Activated CD4-positive, alpha-beta memory T cell treated with anti-CD3 and anti-CD28 coated beads for 36 hours (primary cell): ENCODE measurements at regions not wholly inside any gene's neighbourhood (a gene's known extent, or its start where the extent isn't known, plus 50 kb on each side); places are given as distances from the start of the nearest gene placed in this dataset.
"Not testable (repeated sequence)": the region's sequence is repeated elsewhere in the genome, so short reads cannot be mapped to it uniquely, and the experiment has no call there.

Experiments used
- CTCF ChIA-PET: fragments of 350-600 bp; sonication (Branson Sonifier 250); formaldehyde crosslinking; loops from one replicate; lab custom pipeline; 2021; ENCODE audit warnings: antibody characterized with exemption, inconsistent platforms; lab: Charles Lee
- POLR2A ChIA-PET: fragments of 350-600 bp; sonication (Branson Sonifier 250); formaldehyde crosslinking; loops from one replicate; lab custom pipeline; 2021; ENCODE audit warnings: antibody characterized with exemption; lab: Charles Lee
- DNase-seq: peaks from one replicate; pipeline ENCODE4 v3.0.0-alpha.2; 2020
- H3K27ac Mint-ChIP-seq: one replicate; pipeline ENCODE4 v1.8.0; 2021; ENCODE audit warnings: mixed read lengths
- H3K27me3 Mint-ChIP-seq: one replicate; pipeline ENCODE4 v1.8.0; 2021; ENCODE audit warnings: mixed read lengths
- H3K36me3 Mint-ChIP-seq: one replicate; pipeline ENCODE4 v1.8.0; 2021; ENCODE audit warnings: mixed read lengths
- H3K4me1 Mint-ChIP-seq: one replicate; pipeline ENCODE4 v1.8.0; 2021; ENCODE audit warnings: low read depth, mixed read lengths
- H3K4me3 Mint-ChIP-seq: one replicate; pipeline ENCODE4 v1.8.0; 2021; ENCODE audit warnings: mild to moderate bottlenecking, mixed read lengths
- H3K9me3 Mint-ChIP-seq: one replicate; pipeline ENCODE4 v1.8.0; 2021; ENCODE audit warnings: mixed read lengths
- intact Hi-C: fragments of 100-400 bp; cut with micrococcal nuclease; formaldehyde crosslinking; loops from one replicate; pipeline ENCODE4 v1.15.1; 2023

DNA sequence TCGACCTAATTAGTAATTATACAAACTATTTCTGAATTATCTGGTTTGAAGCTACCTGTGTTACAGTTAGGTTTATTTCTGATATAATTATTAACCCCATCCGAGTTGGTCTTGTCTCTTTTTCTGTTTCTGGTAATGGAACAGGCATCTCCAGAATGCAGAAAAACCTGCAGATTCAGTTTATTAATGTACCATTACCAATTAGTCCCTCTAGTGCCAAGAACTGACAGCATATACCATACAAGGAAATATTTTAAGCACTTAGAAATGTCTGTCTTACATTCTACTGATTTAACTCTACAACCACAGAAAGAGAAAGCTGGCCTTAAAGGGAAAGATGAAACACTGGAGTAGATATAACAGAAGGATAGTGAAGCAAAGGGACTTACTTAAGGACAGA, 570.6 kb downstream of the CENPC start:
- intact Hi-C loops = no loop called here
- CTCF ChIA-PET = no interaction called here
- Mint-ChIP-seq H3K4me3 (no peak overlapping the region), H3K36me3 (no peaks in the 10 kb centered on the region), H3K27me3 (no peaks in the 10 kb centered on the region), H3K27ac (no peak overlapping the region), H3K9me3 (no peaks in the 10 kb centered on the region), H3K4me1 (no peaks in the 10 kb centered on the region)
- no peak for DNase-seq
- POLR2A ChIA-PET = no interaction called here

DNA sequence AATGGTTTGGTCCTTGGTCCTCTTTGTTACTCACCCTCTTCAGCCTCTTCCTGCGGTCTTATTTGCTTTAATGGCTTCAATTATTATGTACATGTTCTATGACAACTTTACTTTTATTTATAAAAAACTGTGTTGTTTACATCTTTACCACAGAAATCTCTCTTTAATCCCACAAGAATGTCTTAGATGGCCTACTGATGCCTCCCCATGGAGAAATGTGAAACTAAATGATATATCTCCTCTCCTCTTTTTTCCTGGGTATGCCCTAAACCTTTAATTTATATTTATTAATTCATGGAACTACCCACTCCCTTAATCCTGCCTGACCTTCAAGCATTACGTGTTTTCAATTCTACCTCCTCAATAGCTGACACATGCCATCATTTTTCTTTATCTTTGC, 573.2 kb downstream of the CENPC start:
- Mint-ChIP-seq H3K4me1 (no peaks in the 10 kb centered on the region), H3K36me3 (no peaks in the 10 kb centered on the region), H3K4me3 (no peak overlapping the region), H3K9me3 (peaks cover 2% of the 10 kb centered on the region), H3K27me3 (no peaks in the 10 kb centered on the region), H3K27ac (no peak overlapping the region)
- intact Hi-C loops = no loop called here
- ChIA-PET POLR2A (no interaction called here), CTCF (no interaction called here)
- DNase-seq = no peak

DNA sequence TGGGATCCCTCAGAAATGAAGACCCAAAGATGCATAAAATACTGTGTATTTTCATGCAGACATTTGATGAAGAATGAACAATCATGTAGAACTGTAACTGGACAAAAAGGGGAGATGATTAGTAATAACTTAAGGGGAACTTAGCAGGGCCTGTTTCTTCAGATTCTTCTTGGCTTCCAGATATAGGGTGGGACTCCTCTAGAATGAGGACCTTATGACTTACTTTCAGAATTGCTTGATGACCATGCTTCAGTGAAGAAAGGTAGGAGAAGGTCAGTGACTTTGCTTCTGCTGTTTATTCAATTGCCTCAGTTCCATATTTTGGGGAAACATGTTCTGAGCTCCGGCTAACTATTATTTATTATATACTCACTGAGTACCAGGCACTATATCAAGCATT, 580.8 kb downstream of the CENPC start:
- H3K36me3 Mint-ChIP-seq = no peaks in the 10 kb centered on the region
- intact Hi-C loops = no loop called here
- H3K27me3 Mint-ChIP-seq = no peaks in the 10 kb centered on the region
- peaks cover 4% of the 10 kb centered on the region for H3K9me3 Mint-ChIP-seq
- H3K4me3 Mint-ChIP-seq = no peak overlapping the region
- no peaks in the 10 kb centered on the region for H3K4me1 Mint-ChIP-seq
- DNase-seq = no peak
- H3K27ac Mint-ChIP-seq = no peak overlapping the region
- POLR2A ChIA-PET = no interaction called here
- CTCF ChIA-PET = no interaction called here

DNA sequence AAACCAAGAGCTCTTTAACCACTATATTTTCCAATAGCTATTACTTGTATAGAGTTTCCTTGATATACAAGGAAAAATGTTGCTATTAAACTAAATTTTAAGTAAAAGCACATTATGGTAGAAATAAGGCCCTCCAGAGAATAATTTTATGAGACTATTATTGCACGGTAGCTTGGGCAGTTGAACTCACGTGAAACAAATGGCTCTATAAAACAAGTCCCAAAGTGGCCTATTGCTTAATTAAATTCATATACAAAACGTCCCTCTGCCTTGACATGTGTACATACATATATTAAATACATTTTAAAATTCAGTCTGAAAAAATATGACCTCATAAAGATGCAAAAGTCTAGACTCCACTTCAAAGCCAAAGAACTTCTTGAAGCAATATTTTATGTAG, 582.2 kb downstream of the CENPC start:
- H3K27me3 Mint-ChIP-seq = no peaks in the 10 kb centered on the region
- no peak for DNase-seq
- H3K4me3 Mint-ChIP-seq = no peak overlapping the region
- H3K27ac Mint-ChIP-seq = no peak overlapping the region
- H3K36me3 Mint-ChIP-seq = no peaks in the 10 kb centered on the region
- no peaks in the 10 kb centered on the region for H3K4me1 Mint-ChIP-seq
- ChIA-PET POLR2A (no interaction called here), CTCF (no interaction called here)
- peaks cover 2% of the 10 kb centered on the region for H3K9me3 Mint-ChIP-seq
- intact Hi-C loops = no loop called here

DNA sequence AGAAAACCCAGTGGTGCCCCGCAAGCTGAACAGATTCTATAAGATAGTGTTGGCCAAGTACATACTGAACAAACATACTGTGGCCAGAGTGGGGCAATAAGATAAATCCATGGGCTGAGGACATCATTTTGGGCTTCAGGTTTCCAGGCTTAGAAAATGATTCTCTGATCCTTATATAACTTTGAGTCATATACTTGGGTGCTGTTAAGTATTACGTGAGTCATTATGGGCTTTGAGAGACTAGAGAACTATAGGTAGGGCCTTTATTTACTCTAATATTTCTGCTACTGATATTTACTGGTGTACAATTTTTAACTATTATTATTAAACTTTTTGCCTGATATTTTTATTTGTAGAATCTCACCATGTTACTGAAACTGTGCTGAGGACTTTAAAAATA, 586.1 kb downstream of the CENPC start:
- Mint-ChIP-seq H3K36me3 (no peaks in the 10 kb centered on the region), H3K27ac (no peak overlapping the region), H3K27me3 (no peaks in the 10 kb centered on the region), H3K4me1 (no peaks in the 10 kb centered on the region), H3K9me3 (peaks cover 3% of the 10 kb centered on the region), H3K4me3 (no peak overlapping the region)
- POLR2A ChIA-PET = no interaction called here
- no peak for DNase-seq
- intact Hi-C loops = no loop called here
- CTCF ChIA-PET = no interaction called here

DNA sequence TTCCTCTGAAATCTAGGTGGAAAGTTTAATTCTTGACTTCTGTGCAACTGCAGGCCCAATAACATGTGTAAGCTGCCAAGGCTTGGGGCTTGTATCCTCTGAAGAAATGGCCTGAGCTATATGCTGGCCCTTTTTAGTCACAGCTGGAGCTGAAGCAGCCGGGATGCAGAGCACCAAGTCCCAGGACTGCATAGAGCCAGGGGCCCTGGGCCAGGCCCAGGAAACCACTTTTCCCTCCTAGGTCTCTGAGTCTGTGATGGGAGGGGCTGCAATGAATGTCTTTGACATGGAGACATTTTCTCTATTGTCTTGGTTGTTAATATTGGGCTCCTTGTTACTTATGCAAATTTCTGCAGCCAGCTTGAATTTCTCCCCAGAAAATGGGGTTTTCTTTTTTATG, 588.5 kb downstream of the CENPC start:
- POLR2A ChIA-PET = no interaction called here
- CTCF ChIA-PET = no interaction called here
- H3K36me3 Mint-ChIP-seq = no peaks in the 10 kb centered on the region

DNA sequence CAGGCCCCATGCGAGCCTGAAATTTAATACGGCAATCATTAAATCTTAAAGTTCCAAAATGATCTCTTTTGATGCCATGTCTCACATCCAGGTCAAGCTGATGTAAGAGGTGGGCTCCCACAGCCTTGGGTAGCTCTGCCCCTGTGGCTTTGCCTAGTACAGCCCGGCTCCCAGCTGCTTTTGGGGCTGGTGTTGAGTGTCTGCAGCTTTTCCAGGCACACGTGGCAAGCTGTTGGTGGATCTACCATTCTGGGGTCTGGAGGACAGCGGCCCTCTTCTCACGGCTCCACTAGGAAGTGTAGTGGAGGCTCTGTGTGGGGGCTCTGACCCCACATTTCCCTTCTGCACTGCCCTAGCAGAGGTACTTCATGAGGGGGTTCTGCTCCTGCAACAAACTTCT, 588.9 kb downstream of the CENPC start:
- no peak overlapping the region for H3K4me3 Mint-ChIP-seq
- intact Hi-C loops = no loop called here
- no peak for DNase-seq
- H3K4me1 Mint-ChIP-seq = no peaks in the 10 kb centered on the region
- H3K9me3 Mint-ChIP-seq = peaks cover 3% of the 10 kb centered on the region
- CTCF ChIA-PET = no interaction called here
- H3K27me3 Mint-ChIP-seq = no peaks in the 10 kb centered on the region
- POLR2A ChIA-PET = no interaction called here
- no peaks in the 10 kb centered on the region for H3K36me3 Mint-ChIP-seq
- no peak overlapping the region for H3K27ac Mint-ChIP-seq

More for the DNA sequence above, 588.5 kb downstream of the CENPC start:
- H3K4me3 Mint-ChIP-seq = no peak overlapping the region
- H3K4me1 Mint-ChIP-seq = no peaks in the 10 kb centered on the region
- DNase-seq = no peak
- H3K27ac Mint-ChIP-seq = no peak overlapping the region
- peaks cover 3% of the 10 kb centered on the region for H3K9me3 Mint-ChIP-seq
- H3K27me3 Mint-ChIP-seq = no peaks in the 10 kb centered on the region
- intact Hi-C loops = no loop called here

DNA sequence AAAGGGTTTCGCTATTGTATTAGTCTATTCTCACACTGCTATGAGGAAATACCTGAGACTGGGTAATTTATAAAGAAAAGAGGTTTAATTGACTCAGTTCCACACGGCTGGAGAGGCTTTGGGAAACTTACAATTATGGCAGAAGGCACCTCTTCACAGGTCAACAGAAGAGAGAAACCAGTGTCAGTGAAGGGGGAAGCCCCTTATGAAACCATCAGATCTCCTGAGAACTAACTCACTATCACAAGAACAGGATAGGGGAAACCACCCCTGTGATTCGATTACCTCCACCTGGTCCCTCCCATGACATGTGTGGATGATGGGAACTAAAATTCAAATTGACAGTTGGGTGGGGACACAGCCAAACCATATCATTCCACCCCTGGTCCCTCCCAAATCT, 589.5 kb downstream of the CENPC start:
- Mint-ChIP-seq H3K27ac (no peak overlapping the region), H3K4me3 (no peak overlapping the region), H3K4me1 (no peaks in the 10 kb centered on the region), H3K27me3 (no peaks in the 10 kb centered on the region), H3K36me3 (no peaks in the 10 kb centered on the region), H3K9me3 (peaks cover 3% of the 10 kb centered on the region)
- ChIA-PET POLR2A (no interaction called here), CTCF (no interaction called here)
- intact Hi-C loops = no loop called here
- DNase-seq = no peak

DNA sequence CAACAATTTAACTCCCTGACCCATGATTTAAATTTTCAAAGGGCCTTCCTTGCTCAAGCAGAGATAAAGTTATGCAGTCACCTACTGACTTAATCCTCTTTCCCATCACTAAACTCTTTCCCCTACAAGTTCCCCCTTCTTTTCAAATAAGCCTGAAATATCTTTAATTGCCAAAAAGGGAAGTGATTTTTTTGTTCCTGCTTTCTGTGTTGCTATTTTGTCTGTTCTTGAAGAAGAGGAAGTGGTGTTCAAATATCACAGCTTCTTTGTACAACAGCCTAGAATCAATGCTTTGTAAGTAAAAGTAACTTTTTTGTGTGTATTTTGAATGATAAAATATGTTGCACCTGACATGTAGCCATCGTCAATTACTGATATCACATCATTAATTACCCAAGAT, 595.9 kb downstream of the CENPC start:
- DNase-seq = no peak
- no peaks in the 10 kb centered on the region for H3K4me1 Mint-ChIP-seq
- intact Hi-C loops = no loop called here
- ChIA-PET CTCF (no interaction called here), POLR2A (no interaction called here)
- H3K4me3 Mint-ChIP-seq = no peak overlapping the region
- no peaks in the 10 kb centered on the region for H3K27me3 Mint-ChIP-seq
- no peaks in the 10 kb centered on the region for H3K9me3 Mint-ChIP-seq
- no peaks in the 10 kb centered on the region for H3K36me3 Mint-ChIP-seq
- H3K27ac Mint-ChIP-seq = no peak overlapping the region

DNA sequence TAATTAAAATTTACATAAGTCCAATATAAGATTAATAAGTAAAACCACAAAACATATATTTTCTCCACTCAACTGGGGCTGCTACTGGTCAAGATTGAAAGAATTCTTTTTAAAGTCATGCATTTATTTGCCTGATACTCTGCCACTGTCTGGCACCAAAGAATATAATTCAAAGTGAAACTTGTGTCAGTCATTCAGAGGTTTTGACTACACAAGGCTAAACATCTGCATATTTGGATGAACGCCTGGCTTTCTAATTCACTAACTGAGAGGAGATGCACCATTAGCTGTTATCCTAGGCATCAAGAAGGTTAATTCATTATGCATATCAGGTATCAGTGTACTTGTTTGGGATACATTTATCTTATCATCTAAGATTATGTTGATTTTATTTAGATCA, 598.5 kb downstream of the CENPC start:
- ChIA-PET CTCF (no interaction called here), POLR2A (no interaction called here)
- Mint-ChIP-seq H3K9me3 (no peaks in the 10 kb centered on the region), H3K27me3 (no peaks in the 10 kb centered on the region), H3K4me3 (no peak overlapping the region), H3K36me3 (no peaks in the 10 kb centered on the region), H3K27ac (no peak overlapping the region), H3K4me1 (no peaks in the 10 kb centered on the region)
- intact Hi-C loops = no loop called here
- DNase-seq = no peak

DNA sequence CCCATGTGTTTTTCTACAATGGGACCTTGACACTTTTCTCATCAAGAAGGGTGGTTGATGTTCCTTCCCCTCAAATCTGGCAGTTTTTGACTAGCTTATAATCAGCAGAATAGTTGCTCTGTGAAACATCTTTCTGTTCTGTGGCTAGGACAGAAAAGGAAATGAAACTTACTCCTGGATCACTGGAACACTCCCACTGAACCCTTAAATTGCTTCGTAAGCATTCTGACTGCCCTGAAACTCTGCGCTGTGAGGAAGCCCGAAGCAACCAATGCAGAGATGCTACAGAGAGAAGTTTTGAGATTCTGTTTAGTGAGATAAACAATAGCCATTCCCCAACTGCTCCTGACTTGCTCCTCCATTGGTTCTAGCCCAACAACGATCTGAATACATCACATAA, 602.2 kb downstream of the CENPC start:
- ChIA-PET POLR2A (no interaction called here), CTCF (no interaction called here)
- Mint-ChIP-seq H3K27ac (no peak overlapping the region), H3K4me1 (no peaks in the 10 kb centered on the region), H3K4me3 (no peak overlapping the region), H3K9me3 (no peaks in the 10 kb centered on the region), H3K36me3 (no peaks in the 10 kb centered on the region), H3K27me3 (no peaks in the 10 kb centered on the region)
- no peak for DNase-seq
- intact Hi-C loops = no loop called here

DNA sequence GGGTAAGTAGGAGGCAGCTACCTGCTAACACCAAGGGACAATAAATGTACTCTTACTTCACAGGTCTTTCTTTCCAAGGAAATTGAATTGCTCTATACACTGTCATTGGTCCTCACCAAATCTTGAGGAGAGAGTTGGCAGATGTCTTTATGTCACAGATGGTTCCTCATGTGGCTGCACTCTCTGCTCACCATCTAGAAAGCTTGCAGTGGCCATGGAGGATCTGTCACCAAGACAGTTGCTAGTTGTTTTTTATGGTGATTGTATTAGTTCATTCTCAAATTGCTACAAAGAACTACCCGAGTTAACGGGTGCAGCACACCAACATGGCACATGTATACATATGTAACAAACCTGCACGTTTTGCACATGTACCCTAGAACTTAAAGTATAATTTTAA, 613.3 kb downstream of the CENPC start:
- DNase-seq, intact Hi-C loops, H3K4me3 Mint-ChIP-seq, CTCF ChIA-PET, H3K27ac Mint-ChIP-seq, H3K9me3 Mint-ChIP-seq, H3K36me3 Mint-ChIP-seq, POLR2A ChIA-PET, H3K4me1 Mint-ChIP-seq, H3K27me3 Mint-ChIP-seq: not testable (repeated sequence)

DNA sequence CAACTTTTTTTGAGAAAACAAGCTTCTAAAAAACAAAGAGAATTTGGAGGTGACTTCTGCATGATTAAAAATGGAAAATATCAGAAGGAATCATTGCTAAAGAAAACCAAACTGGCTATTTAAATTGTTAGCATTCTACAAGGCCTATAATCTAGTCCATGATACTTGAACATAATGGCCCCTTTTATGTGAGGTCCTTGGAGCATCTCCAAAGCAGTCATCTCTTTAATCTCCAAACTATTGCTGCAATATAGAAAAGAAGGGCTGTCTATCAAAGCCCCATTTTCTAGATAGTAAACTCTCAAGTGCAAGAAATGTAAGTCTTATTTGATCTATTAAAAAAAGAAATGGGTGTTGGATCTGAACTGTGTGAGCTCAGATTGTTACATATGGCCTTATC, 615.1 kb downstream of the CENPC start:
- DNase-seq = no peak
- Mint-ChIP-seq H3K4me3 (no peak overlapping the region), H3K27ac (no peak overlapping the region), H3K9me3 (peaks cover 9% of the 10 kb centered on the region), H3K27me3 (no peaks in the 10 kb centered on the region), H3K36me3 (no peaks in the 10 kb centered on the region), H3K4me1 (no peaks in the 10 kb centered on the region)
- intact Hi-C loops = no loop called here
- ChIA-PET CTCF (no interaction called here), POLR2A (no interaction called here)

DNA sequence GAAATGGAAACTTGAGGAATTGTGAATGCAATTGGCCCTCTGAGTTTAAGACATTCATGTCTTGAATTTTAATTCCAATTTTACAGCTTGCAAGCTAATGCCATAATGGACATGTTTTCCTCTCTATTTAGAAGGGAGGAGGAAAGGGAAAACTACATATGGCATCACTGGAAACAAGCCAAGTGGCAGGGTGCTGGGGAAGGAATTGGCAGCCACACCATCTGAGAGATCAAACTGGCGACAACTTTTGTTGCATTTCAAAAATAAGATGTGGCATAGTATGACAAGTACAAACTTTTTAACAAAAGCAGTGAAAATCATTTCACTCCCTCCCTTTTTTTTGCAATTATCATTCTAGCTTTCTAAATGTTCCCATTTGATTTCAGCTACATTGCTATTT, 615.6 kb downstream of the CENPC start:
- intact Hi-C loops = no loop called here
- no peaks in the 10 kb centered on the region for H3K4me1 Mint-ChIP-seq
- H3K9me3 Mint-ChIP-seq = peaks cover 9% of the 10 kb centered on the region
- no peaks in the 10 kb centered on the region for H3K36me3 Mint-ChIP-seq
- H3K27ac Mint-ChIP-seq = no peak overlapping the region
- DNase-seq = no peak
- ChIA-PET POLR2A (no interaction called here), CTCF (no interaction called here)
- no peak overlapping the region for H3K4me3 Mint-ChIP-seq
- no peaks in the 10 kb centered on the region for H3K27me3 Mint-ChIP-seq
